Keratinocyte (primary cell): ENCODE measurements at regions not wholly inside any gene's neighbourhood (a gene's known extent, or its start where the extent isn't known, plus 50 kb on each side); places are given as distances from the start of the nearest gene placed in this dataset.

Experiments used
- DNase-seq: peaks from one replicate; pipeline ENCODE4 v3.0.0-alpha.2; 2011; ENCODE audit warnings: low read depth, missing footprints, low spot score
- FAIRE-seq: peaks from 2 replicates; lab custom pipeline; 2011; peaks lifted over from hg19 to GRCh38; lab: Jason Lieb, UNC
- H2AFZ ChIP-seq: 2 replicates; pipeline ENCODE4 v1.6.0; 2012; ENCODE audit warnings: low read length, control low read depth, inconsistent platforms; ENCODE audit not compliant: control insufficient read depth
- H3K27ac ChIP-seq: 2 replicates; pipeline ENCODE4 v1.5.1; 2011; ENCODE audit warnings: low read length; ENCODE audit not compliant: control insufficient read depth, insufficient read depth
- H3K27me3 ChIP-seq: 3 replicates; pipeline ENCODE4 v1.6.0; 2011; ENCODE audit warnings: low read length; ENCODE audit not compliant: control insufficient read depth, insufficient read depth; ENCODE audit errors: extremely low read depth
- H3K36me3 ChIP-seq, 2 experiments: 2 replicates in 1 of 2; 3 replicates in 1 of 2; pipeline ENCODE4 v1.5.1; 2011; ENCODE audit warnings: low read length in 2 of 2, mild to moderate bottlenecking in 1 of 2; ENCODE audit not compliant: control insufficient read depth in 2 of 2, insufficient read depth in 2 of 2; ENCODE audit errors: extremely low read depth in 1 of 2
- H3K4me1 ChIP-seq: 3 replicates; pipeline ENCODE4 v1.5.1; 2011; ENCODE audit warnings: low read length; ENCODE audit not compliant: control insufficient read depth, insufficient read depth; ENCODE audit errors: extremely low read depth
- H3K4me2 ChIP-seq: 3 replicates; pipeline ENCODE4 v1.6.0; 2011; ENCODE audit warnings: low read depth, low read length; ENCODE audit not compliant: control insufficient read depth, insufficient read depth; ENCODE audit errors: extremely low read depth
- H3K4me3 ChIP-seq, 3 experiments: fragments of 200-600 bp in 1 of 3; sonication (generic) in 1 of 3; 2 replicates in 2 of 3; 3 replicates in 1 of 3; pipeline ENCODE4 v1.5.1; 2011 to 2016; ENCODE audit warnings: low read length in 3 of 3, mild to moderate bottlenecking in 3 of 3, control low read depth in 2 of 3, inconsistent platforms in 1 of 3, low read depth in 1 of 3, mixed read lengths in 1 of 3, mixed run types in 1 of 3, moderate library complexity in 1 of 3; ENCODE audit not compliant: control insufficient read depth in 2 of 3, insufficient read depth in 2 of 3; ENCODE audit errors: extremely low read depth in 1 of 3
- H3K79me2 ChIP-seq: 2 replicates; pipeline ENCODE4 v1.6.0; 2012; ENCODE audit warnings: low read length; ENCODE audit not compliant: control insufficient read depth, insufficient read depth
- H3K9ac ChIP-seq: 3 replicates; pipeline ENCODE4 v1.6.0; 2011; ENCODE audit warnings: low read length; ENCODE audit not compliant: control insufficient read depth, insufficient read depth; ENCODE audit errors: extremely low read depth
- H3K9me1 ChIP-seq: 3 replicates; pipeline ENCODE4 v1.6.0; 2011; ENCODE audit warnings: low read length; ENCODE audit not compliant: control insufficient read depth, insufficient read depth; ENCODE audit errors: extremely low read depth
- H3K9me3 ChIP-seq: 2 replicates; pipeline ENCODE4 v1.5.1; 2012; ENCODE audit warnings: low read depth, low read length; ENCODE audit not compliant: control insufficient read depth
- H4K20me1 ChIP-seq: 3 replicates; pipeline ENCODE4 v1.6.0; 2011; ENCODE audit warnings: low read length; ENCODE audit not compliant: control insufficient read depth, insufficient read depth; ENCODE audit errors: extremely low read depth
- CTCF ChIP-seq, 3 experiments: IDR thresholded peaks in 1 of 3; conservative IDR thresholded peaks in 1 of 3; optimal IDR thresholded peaks in 1 of 3; 2 replicates in 2 of 3; 3 replicates in 1 of 3; pipeline versions ENCODE3 to v1.5.1; 2011; ENCODE audit warnings: low read length in 3 of 3, mild to moderate bottlenecking in 3 of 3, moderate library complexity in 2 of 3, control low read depth in 1 of 3, inconsistent platforms in 1 of 3; ENCODE audit not compliant: insufficient read depth in 2 of 3; ENCODE audit errors: extremely low read depth in 1 of 3
- EZH2 ChIP-seq: IDR thresholded peaks from one replicate; pipeline ENCODE4 v1.6.1; 2012; ENCODE audit warnings: inconsistent platforms, mild to moderate bottlenecking, low read length, moderate library complexity
- dilution Hi-C: fragments of 300-500 bp; cut with MboI; formaldehyde crosslinking; loops from one replicate; pipeline ENCODE4 v1.7.0; 2020; ENCODE audit warnings: low sequenced_read_pairs; ENCODE audit not compliant: extremely low pct_ligation_motif_present

GRCh38 chr18:75812761-75813160 lies 385.3 kb upstream of the SMIM21 start:
- no peaks in the 10 kb centered on the region for H3K36me3 ChIP-seq
- H3K27me3 ChIP-seq: no peaks in the 10 kb centered on the region
- H2AFZ ChIP-seq: no peak overlapping the region
- no peaks in the 10 kb centered on the region for H3K4me1 ChIP-seq
- TF ChIP-seq CTCF (optimal IDR thresholded peaks at IDR 0.05 in 1 of 3, IDR thresholded peaks at IDR 0.05 in 1 of 3, conservative IDR thresholded peaks at IDR 0.05 in 1 of 3; ENCODE audit: extremely low read depth in 1 of 3, insufficient read depth in 2 of 3, low read length in 3 of 3): no peak
- TF ChIP-seq EZH2: no peak
- no peak overlapping the region for H3K4me2 ChIP-seq
- FAIRE-seq (no peak), DNase-seq (no peak)
- H4K20me1 ChIP-seq: no peaks in the 10 kb centered on the region
- dilution Hi-C loops: no loop called here
- no peaks in the 10 kb centered on the region for H3K79me2 ChIP-seq
- no peak overlapping the region for H3K4me3 ChIP-seq
- H3K9me1 ChIP-seq: no peaks in the 10 kb centered on the region
- H3K27ac ChIP-seq: no peak overlapping the region
- no peaks in the 10 kb centered on the region for H3K9me3 ChIP-seq
- no peak overlapping the region for H3K9ac ChIP-seq

GRCh38 chr18:75810961-75811551 lies 383.6 kb upstream of the SMIM21 start:
- dilution Hi-C loops: no loop called here
- Histone ChIP-seq H3K4me3 (no peak overlapping the region), H2AFZ (no peak overlapping the region), H3K4me2 (no peak overlapping the region), H3K79me2 (no peaks in the 10 kb centered on the region), H3K9ac (no peak overlapping the region), H4K20me1 (no peaks in the 10 kb centered on the region), H3K27ac (no peak overlapping the region), H3K9me3 (no peaks in the 10 kb centered on the region), H3K4me1 (no peaks in the 10 kb centered on the region), H3K27me3 (no peaks in the 10 kb centered on the region), H3K36me3 (no peaks in the 10 kb centered on the region), H3K9me1 (no peaks in the 10 kb centered on the region)
- TF ChIP-seq EZH2: no peak
- DNase-seq (no peak), FAIRE-seq (no peak)

- no peaks in the 10 kb centered on the region for H4K20me1 ChIP-seq
- no peak overlapping the region for H2AFZ ChIP-seq
- no peak for TF ChIP-seq CTCF (optimal IDR thresholded peaks at IDR 0.05 in 1 of 3, IDR thresholded peaks at IDR 0.05 in 1 of 3, conservative IDR thresholded peaks at IDR 0.05 in 1 of 3; ENCODE audit: extremely low read depth in 1 of 3, insufficient read depth in 2 of 3, low read length in 3 of 3)
- no peak for TF ChIP-seq EZH2
- H3K27ac ChIP-seq: no peak overlapping the region
- H3K79me2 ChIP-seq: no peaks in the 10 kb centered on the region
- DNase-seq (no peak), FAIRE-seq (no peak)
- H3K9ac ChIP-seq: no peak overlapping the region
- H3K9me3 ChIP-seq: no peaks in the 10 kb centered on the region
- H3K4me2 ChIP-seq: no peak overlapping the region
- dilution Hi-C loops: no loop called here
- H3K4me1 ChIP-seq: no peaks in the 10 kb centered on the region
- no peaks in the 10 kb centered on the region for H3K9me1 ChIP-seq
- no peaks in the 10 kb centered on the region for H3K36me3 ChIP-seq
- H3K4me3 ChIP-seq: no peak overlapping the region
- H3K27me3 ChIP-seq: no peaks in the 10 kb centered on the region
Measured at GRCh38 chr18:75810516-75810915, 383.0 kb upstream of the SMIM21 start.
